ENCODE measurements at regions not wholly inside any gene's neighbourhood (a gene's known extent, or its start where the extent isn't known, plus 50 kb on each side); places are given as distances from the start of the nearest gene placed in this dataset.

DNA sequence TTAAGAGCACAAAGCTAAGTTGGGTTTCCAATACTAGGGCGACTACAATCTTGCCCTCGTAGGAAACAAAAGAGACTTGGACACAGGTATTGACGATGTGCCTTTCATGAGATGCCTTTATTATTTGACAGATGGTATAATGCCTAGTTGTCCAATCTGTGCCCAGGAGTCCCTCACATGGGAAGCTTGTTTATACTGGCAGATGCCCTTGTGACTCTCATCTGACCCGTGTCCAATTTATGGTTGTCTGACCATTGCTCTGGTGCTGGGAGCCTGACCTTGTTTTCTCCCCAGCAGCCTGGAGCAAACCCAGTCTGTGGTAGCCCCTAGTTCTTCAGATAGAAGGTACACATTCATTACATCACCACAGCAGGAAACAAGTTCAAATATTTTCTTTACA, 511.7 kb downstream of the AGTPBP1 start:
- TF ChIP-seq EP300 (IDR thresholded peaks at IDR 0.05; ENCODE audit: borderline replicate concordance) (no peak), CREB1 (IDR thresholded peaks at IDR 0.05; ENCODE audit: low read depth) (no peak), TEAD4 (IDR thresholded peaks at IDR 0.05) (no peak), RAD21 (IDR thresholded peaks at IDR 0.05; ENCODE audit: low read depth) (no peak), TAF1 (IDR thresholded peaks at IDR 0.05; ENCODE audit: low read depth) (no peak), NFIC (IDR thresholded peaks at IDR 0.05) (no peak), FOXM1 (IDR thresholded peaks at IDR 0.05; ENCODE audit: borderline replicate concordance, low read depth) (no peak), TCF12 (IDR thresholded peaks at IDR 0.05; ENCODE audit: low read depth) (no peak), CEBPB (IDR thresholded peaks at IDR 0.05) (no peak)
- TF ChIP-seq, protein P1, sequence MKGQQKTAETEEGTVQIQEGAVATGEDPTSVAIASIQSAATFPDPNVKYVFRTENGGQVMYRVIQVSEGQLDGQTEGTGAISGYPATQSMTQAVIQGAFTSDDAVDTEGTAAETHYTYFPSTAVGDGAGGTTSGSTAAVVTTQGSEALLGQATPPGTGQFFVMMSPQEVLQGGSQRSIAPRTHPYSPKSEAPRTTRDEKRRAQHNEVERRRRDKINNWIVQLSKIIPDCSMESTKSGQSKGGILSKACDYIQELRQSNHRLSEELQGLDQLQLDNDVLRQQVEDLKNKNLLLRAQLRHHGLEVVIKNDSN (IDR thresholded peaks at IDR 0.05): no peak
- TF ChIP-seq, protein P2, sequence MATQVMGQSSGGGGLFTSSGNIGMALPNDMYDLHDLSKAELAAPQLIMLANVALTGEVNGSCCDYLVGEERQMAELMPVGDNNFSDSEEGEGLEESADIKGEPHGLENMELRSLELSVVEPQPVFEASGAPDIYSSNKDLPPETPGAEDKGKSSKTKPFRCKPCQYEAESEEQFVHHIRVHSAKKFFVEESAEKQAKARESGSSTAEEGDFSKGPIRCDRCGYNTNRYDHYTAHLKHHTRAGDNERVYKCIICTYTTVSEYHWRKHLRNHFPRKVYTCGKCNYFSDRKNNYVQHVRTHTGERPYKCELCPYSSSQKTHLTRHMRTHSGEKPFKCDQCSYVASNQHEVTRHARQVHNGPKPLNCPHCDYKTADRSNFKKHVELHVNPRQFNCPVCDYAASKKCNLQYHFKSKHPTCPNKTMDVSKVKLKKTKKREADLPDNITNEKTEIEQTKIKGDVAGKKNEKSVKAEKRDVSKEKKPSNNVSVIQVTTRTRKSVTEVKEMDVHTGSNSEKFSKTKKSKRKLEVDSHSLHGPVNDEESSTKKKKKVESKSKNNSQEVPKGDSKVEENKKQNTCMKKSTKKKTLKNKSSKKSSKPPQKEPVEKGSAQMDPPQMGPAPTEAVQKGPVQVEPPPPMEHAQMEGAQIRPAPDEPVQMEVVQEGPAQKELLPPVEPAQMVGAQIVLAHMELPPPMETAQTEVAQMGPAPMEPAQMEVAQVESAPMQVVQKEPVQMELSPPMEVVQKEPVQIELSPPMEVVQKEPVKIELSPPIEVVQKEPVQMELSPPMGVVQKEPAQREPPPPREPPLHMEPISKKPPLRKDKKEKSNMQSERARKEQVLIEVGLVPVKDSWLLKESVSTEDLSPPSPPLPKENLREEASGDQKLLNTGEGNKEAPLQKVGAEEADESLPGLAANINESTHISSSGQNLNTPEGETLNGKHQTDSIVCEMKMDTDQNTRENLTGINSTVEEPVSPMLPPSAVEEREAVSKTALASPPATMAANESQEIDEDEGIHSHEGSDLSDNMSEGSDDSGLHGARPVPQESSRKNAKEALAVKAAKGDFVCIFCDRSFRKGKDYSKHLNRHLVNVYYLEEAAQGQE (IDR thresholded peaks at IDR 0.05; ENCODE audit: low read depth): no peak
- TF ChIP-seq, protein P3, sequence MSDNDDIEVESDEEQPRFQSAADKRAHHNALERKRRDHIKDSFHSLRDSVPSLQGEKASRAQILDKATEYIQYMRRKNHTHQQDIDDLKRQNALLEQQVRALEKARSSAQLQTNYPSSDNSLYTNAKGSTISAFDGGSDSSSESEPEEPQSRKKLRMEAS (IDR thresholded peaks at IDR 0.05): no peak

All from Ishikawa (cell line).